ENCODE measurements at regions not wholly inside any gene's neighbourhood (a gene's known extent, or its start where the extent isn't known, plus 50 kb on each side); places are given as distances from the start of the nearest gene placed in this dataset.

- Histone ChIP-seq H3K27me3 (ENCODE audit: low read depth) (no peaks in the 10 kb centered on the region), H3K36me3 (no peaks in the 10 kb centered on the region), H3K4me1 (no peaks in the 10 kb centered on the region), H3K27ac (no peak overlapping the region), H3K9me3 (no peaks in the 10 kb centered on the region), H3K4me3 (no peak overlapping the region)
- TF ChIP-seq, protein P1, sequence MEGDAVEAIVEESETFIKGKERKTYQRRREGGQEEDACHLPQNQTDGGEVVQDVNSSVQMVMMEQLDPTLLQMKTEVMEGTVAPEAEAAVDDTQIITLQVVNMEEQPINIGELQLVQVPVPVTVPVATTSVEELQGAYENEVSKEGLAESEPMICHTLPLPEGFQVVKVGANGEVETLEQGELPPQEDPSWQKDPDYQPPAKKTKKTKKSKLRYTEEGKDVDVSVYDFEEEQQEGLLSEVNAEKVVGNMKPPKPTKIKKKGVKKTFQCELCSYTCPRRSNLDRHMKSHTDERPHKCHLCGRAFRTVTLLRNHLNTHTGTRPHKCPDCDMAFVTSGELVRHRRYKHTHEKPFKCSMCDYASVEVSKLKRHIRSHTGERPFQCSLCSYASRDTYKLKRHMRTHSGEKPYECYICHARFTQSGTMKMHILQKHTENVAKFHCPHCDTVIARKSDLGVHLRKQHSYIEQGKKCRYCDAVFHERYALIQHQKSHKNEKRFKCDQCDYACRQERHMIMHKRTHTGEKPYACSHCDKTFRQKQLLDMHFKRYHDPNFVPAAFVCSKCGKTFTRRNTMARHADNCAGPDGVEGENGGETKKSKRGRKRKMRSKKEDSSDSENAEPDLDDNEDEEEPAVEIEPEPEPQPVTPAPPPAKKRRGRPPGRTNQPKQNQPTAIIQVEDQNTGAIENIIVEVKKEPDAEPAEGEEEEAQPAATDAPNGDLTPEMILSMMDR (IDR thresholded peaks at IDR 0.05), result no peak
- intact Hi-C loops (cut with DNase I), result no loop called here
- DNase-seq (no peak), ATAC-seq (no peak)
Observed at GRCh38 chr17:65332375-65332774, 195.2 kb downstream of the RGS9 start.

DNA sequence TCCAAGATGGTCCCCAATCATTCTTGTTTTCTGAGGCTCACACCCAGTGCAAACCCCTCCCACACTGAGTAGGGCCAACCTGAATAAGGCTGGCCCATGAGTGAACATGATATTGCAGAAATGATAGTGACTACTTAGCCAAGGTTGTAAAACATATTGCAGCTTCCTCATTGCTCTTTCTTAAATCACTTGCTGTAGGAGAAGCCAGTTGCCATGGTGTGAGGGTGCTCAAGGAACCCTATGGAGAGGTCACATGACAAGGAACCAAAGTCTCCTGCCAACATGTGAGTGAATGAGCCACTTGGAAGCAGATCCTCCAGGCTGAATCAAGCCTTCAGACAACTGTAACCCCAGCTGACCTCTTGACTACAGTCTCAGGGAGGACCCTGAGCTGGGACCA lies 191.4 kb downstream of the RGS9 start:
- Histone ChIP-seq H3K36me3 (no peaks in the 10 kb centered on the region), H3K4me3 (no peak overlapping the region), H3K4me1 (no peaks in the 10 kb centered on the region), H3K27ac (no peak overlapping the region), H3K9me3 (no peaks in the 10 kb centered on the region), H3K27me3 (ENCODE audit: low read depth) (no peaks in the 10 kb centered on the region)
- intact Hi-C loops (cut with DNase I), result no loop called here
- DNase-seq (no peak), ATAC-seq (peak in 1 of 2 donors; percentile 51)
- TF ChIP-seq, protein P1 (IDR thresholded peaks at IDR 0.05), result no peak

- DNase-seq (no peak), ATAC-seq (peak; percentile 24 to 75)
- H3K9me3 ChIP-seq, result no peaks in the 10 kb centered on the region
- H3K4me3 ChIP-seq, result no peak overlapping the region
- H3K4me1 ChIP-seq, result no peaks in the 10 kb centered on the region
- no peaks in the 10 kb centered on the region for H3K36me3 ChIP-seq
- intact Hi-C loops (cut with DNase I), result no loop called here
- TF ChIP-seq, protein P1 (IDR thresholded peaks at IDR 0.05), result no peak
- no peaks in the 10 kb centered on the region for H3K27me3 ChIP-seq (ENCODE audit: low read depth)
- no peak overlapping the region for H3K27ac ChIP-seq
Observed at GRCh38 chr17:65324611-65325342, 187.6 kb downstream of the RGS9 start.

DNA sequence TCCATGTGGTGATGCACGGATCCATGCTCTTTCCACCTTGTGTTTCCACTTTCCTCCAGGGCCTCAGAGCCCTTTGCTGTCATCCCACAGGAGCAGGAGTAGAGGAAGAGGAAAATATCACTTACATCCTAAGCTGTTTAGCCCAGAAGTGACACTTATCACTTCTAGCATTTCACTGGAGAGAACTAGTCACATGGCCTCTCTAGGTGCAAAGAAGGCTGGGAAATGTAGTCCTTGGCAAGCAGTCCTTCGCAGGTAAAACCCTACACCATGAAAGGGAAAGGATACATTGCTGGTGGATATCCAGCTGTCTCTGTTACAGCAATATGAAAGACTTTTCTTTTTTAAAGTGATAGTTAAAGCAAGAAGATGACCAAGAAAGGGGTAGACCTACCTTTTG lies 185.9 kb downstream of the RGS9 start:
- TF ChIP-seq, protein P1 (IDR thresholded peaks at IDR 0.05), result no peak
- Histone ChIP-seq H3K4me1 (no peaks in the 10 kb centered on the region), H3K27ac (no peak overlapping the region), H3K4me3 (no peak overlapping the region), H3K36me3 (no peaks in the 10 kb centered on the region), H3K27me3 (ENCODE audit: low read depth) (no peaks in the 10 kb centered on the region), H3K9me3 (no peaks in the 10 kb centered on the region)
- intact Hi-C loops (cut with DNase I), result no loop called here
- ATAC-seq, result no peak
- DNase-seq, result no peak

DNA sequence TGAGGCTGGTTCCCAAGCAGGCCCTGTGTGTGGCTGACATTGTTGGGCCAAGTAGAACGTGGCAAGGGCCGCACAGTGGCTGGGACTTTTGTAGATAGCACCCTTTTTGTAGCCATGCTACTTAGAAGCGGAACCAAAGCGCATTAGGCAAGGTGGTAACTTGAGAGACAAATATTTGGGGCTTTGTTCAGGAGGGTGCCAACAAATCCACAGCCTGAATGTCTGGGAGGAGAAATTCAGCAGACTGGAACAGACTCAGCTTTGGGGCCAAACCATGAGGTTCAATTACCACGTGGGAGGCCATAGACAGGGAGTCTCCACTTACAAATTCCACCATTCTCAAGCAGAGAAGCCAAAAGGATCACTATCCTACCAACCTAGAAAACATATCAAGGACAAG lies 183.7 kb downstream of the RGS9 start:
- Histone ChIP-seq H3K4me3 (no peak overlapping the region), H3K27me3 (ENCODE audit: low read depth) (no peaks in the 10 kb centered on the region), H3K27ac (no peak overlapping the region), H3K4me1 (no peaks in the 10 kb centered on the region), H3K36me3 (no peaks in the 10 kb centered on the region), H3K9me3 (no peaks in the 10 kb centered on the region)
- TF ChIP-seq, protein P1 (IDR thresholded peaks at IDR 0.05), result no peak
- no peak for ATAC-seq
- DNase-seq, result no peak
- intact Hi-C loops (cut with DNase I), result no loop called here

Measured in lower lobe of right lung (tissue), 2 donors.